Esophagus squamous epithelium (tissue), 5 donors: ENCODE measurements at regions not wholly inside any gene's neighbourhood (a gene's known extent, or its start where the extent isn't known, plus 50 kb on each side); places are given as distances from the start of the nearest gene placed in this dataset.

ENCODE experiments used
- DNase-seq: peaks from one replicate; lab custom pipeline; 2025; lab: John Stamatoyannopoulos, UW
- H3K27ac ChIP-seq, 4 donors: fragments of 200-600 bp; sonication (generic); one replicate each; pipeline ENCODE4 v1.5.1; 2016 to 2019; ENCODE audit warnings: mild to moderate bottlenecking in 1 of 4
- H3K27me3 ChIP-seq, 4 donors: fragments of 200-600 bp; sonication (generic); 1 replicate in 3 of 4; 2 replicates in 1 of 4; pipeline versions ENCODE4 v1.5.1 to v1.6.0; 2017 to 2021; ENCODE audit warnings: antibody characterized with exemption in 1 of 4
- H3K36me3 ChIP-seq, 3 donors: fragments of 200-600 bp; sonication (generic); one replicate each; pipeline ENCODE4 v1.5.1; 2016 to 2019
- H3K4me1 ChIP-seq, 3 donors: fragments of 200-600 bp; sonication (generic); one replicate each; pipeline ENCODE4 v1.5.1; 2017 to 2019
- H3K4me3 ChIP-seq, 4 donors: fragments of 200-600 bp; sonication (generic); 1 replicate in 3 of 4; 2 replicates in 1 of 4; pipeline ENCODE4 v1.5.1; 2016 to 2019; ENCODE audit warnings: mild to moderate bottlenecking in 2 of 4, moderate library complexity in 1 of 4
- H3K9me3 ChIP-seq, 3 donors: fragments of 200-600 bp; sonication (generic); one replicate each; pipeline ENCODE4 v1.5.1; 2016 to 2019
- POLR2A ChIP-seq, 4 donors: fragments of 450-650 bp; IDR thresholded peaks; one replicate each; pipeline ENCODE4 v1.6.1; 2017; ENCODE audit warnings: antibody characterized with exemption in 4 of 4, mild to moderate bottlenecking in 4 of 4, moderate library complexity in 3 of 4
- WGBS, 2 donors: methylation state at CpG; one replicate each; pipeline ENCODE4 v1.1.5; 2018; 5-methylcytosine and 5-hydroxymethylcytosine counted together
- intact Hi-C: fragments of 100-400 bp; cut with DNase I; formaldehyde crosslinking; loops from one replicate; pipeline ENCODE4 v1.15.0; 2022
- TF ChIP-seq, protein P1 (sequence below), 6 experiments: fragments of 450-650 bp in 4 of 6; fragments of 200-600 bp in 2 of 6; sonication (generic) in 2 of 6; IDR thresholded peaks; one replicate each; pipeline ENCODE4 v1.5.1; 2016 to 2019; ENCODE audit warnings: antibody characterized with exemption in 6 of 6, mild to moderate bottlenecking in 4 of 6, moderate library complexity in 4 of 6
- donor health status: DM: yes; HTN: yes; CAD: no.

DNA sequence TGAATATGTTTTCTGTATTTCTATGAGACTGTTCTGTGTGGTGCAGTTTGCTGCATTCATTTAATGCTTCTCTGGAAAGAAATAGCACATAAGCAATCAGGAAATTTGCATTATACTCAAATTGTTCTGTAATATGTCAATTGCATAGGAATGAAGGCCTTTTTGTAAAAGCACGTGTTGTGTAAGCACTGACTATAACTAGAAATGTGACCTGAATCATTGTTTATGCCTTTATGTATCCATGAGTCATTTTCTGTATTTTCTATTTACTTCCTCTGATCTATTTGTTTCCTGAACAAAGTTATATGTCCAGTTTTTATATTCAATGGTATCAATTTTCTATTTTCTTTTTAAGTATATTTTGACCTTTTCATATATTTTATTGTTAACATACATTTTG lies 1455.3 kb downstream of the GRIK2 start:
- no peaks in the 10 kb centered on the region for H3K36me3 ChIP-seq
- 38 to 59% methylated on average over 1 of the region's 1 CpG for WGBS, 2 donors
- H3K27me3 ChIP-seq, result no peaks in the 10 kb centered on the region
- H3K4me1 ChIP-seq, result no peaks in the 10 kb centered on the region
- no peaks in the 10 kb centered on the region for H3K9me3 ChIP-seq
- DNase-seq, result no peak
- H3K27ac ChIP-seq, result no peak overlapping the region
- intact Hi-C loops, result no loop called here
- no peak overlapping the region for H3K4me3 ChIP-seq
- TF ChIP-seq, protein P1, sequence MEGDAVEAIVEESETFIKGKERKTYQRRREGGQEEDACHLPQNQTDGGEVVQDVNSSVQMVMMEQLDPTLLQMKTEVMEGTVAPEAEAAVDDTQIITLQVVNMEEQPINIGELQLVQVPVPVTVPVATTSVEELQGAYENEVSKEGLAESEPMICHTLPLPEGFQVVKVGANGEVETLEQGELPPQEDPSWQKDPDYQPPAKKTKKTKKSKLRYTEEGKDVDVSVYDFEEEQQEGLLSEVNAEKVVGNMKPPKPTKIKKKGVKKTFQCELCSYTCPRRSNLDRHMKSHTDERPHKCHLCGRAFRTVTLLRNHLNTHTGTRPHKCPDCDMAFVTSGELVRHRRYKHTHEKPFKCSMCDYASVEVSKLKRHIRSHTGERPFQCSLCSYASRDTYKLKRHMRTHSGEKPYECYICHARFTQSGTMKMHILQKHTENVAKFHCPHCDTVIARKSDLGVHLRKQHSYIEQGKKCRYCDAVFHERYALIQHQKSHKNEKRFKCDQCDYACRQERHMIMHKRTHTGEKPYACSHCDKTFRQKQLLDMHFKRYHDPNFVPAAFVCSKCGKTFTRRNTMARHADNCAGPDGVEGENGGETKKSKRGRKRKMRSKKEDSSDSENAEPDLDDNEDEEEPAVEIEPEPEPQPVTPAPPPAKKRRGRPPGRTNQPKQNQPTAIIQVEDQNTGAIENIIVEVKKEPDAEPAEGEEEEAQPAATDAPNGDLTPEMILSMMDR (IDR thresholded peaks at IDR 0.05), result no peak
- no peak for TF ChIP-seq POLR2A (IDR thresholded peaks at IDR 0.05)

DNA sequence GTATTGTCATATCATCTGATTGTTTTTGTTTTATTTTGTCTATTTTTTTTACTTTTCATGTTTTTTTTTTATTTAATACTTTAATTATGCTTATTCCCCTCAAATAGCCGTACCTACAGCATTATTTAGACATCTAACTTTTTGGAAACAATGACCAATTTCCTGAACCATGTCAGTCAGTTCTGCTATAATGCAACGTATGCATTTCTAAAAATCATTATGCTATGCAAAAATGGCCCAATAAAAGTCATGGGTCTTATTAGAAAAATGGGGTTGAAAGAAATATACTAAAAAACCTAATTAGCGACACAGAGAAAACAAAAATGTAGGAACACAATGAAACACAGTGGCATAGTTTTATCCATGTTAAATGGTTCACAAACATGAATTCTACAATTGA lies 1454.7 kb downstream of the GRIK2 start:
- no peaks in the 10 kb centered on the region for H3K36me3 ChIP-seq
- no peak overlapping the region for H3K27ac ChIP-seq
- WGBS, 2 donors, result 58 to 61% methylated on average over 3 of the region's 3 CpGs
- no peak for DNase-seq
- no peaks in the 10 kb centered on the region for H3K4me1 ChIP-seq
- no peak overlapping the region for H3K4me3 ChIP-seq
- intact Hi-C loops, result no loop called here
- no peaks in the 10 kb centered on the region for H3K9me3 ChIP-seq
- H3K27me3 ChIP-seq, result no peaks in the 10 kb centered on the region
- TF ChIP-seq POLR2A (IDR thresholded peaks at IDR 0.05), result no peak

DNA sequence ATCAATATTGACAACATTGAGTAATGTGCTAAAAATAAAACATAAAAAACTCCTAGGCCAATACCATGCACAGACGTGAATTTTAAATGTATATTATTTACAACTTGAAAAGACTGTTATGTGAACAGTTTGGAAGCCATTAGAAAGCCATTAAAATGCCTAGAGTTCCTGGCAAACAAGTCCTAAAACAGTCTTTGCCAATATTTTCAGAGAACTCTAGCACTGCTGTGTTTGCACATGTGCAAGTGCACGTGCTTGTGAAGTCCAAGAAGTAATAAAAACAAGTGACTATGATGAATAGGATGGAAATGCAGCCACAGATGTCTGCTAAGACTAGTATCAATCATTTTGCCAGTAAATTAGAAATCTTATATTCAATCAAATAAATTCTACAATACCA lies 1447.6 kb downstream of the GRIK2 start:
- TF ChIP-seq, protein P1 (IDR thresholded peaks at IDR 0.05), result no peak
- no peak for TF ChIP-seq POLR2A (IDR thresholded peaks at IDR 0.05)
- no peaks in the 10 kb centered on the region for H3K36me3 ChIP-seq
- H3K4me1 ChIP-seq, result no peaks in the 10 kb centered on the region
- no peak overlapping the region for H3K4me3 ChIP-seq
- no peak for DNase-seq
- H3K9me3 ChIP-seq, result no peaks in the 10 kb centered on the region
- H3K27ac ChIP-seq, result no peak overlapping the region
- WGBS, 2 donors, result 28 to 30% methylated on average over 2 of the region's 2 CpGs
- intact Hi-C loops, result no loop called here
- H3K27me3 ChIP-seq, result no peaks in the 10 kb centered on the region

DNA sequence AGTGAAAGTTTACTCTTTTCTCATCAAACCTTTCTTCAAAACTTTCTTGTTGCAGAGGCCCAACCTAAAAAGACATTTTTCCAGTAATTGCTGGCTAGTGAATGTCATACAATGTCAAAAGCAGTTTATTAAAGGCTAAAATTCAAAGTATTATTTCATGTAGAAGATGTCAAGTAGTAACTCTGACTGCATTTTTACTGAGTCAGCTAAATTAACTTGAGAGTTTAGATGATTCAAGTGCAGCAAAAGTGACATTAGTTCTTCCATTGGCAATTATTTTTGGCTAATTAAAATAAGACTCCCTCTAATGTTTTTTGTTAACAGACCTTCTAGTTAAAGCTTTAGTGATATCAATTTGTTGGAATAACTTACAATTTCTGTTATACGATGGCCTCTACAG lies 1438.5 kb downstream of the GRIK2 start:
- no peak for DNase-seq
- no peak overlapping the region for H3K27ac ChIP-seq
- WGBS, 2 donors, result 79 to 92% methylated on average over 1 of the region's 1 CpG
- no peak overlapping the region for H3K4me3 ChIP-seq
- no peaks in the 10 kb centered on the region for H3K4me1 ChIP-seq
- H3K27me3 ChIP-seq, result no peaks in the 10 kb centered on the region
- TF ChIP-seq, protein P1 (IDR thresholded peaks at IDR 0.05), result no peak
- TF ChIP-seq POLR2A (IDR thresholded peaks at IDR 0.05), result no peak
- H3K9me3 ChIP-seq, result peaks cover 0 to 4% (median 3%) of the 10 kb centered on the region in 3 donors
- intact Hi-C loops, result no loop called here
- H3K36me3 ChIP-seq, result no peaks in the 10 kb centered on the region

DNA sequence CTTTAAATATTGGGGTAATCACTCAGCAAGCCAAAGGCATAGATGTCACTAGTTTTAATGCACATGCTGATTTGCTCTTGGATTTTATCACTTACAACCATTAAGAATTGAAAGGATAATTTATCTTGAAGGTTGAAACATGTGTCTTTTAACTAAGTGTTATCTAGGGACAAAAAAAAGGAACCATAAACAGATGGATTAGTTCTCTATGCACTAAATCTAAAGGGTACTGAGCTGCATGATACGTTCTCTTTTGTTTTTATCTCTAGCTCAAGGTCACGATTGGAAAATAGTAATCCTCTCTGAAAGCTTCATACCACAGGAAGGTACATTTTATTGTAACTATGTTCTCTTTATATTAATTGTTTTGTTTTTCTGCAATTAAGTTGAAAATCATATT lies 1426.6 kb downstream of the GRIK2 start:
- H3K27me3 ChIP-seq, result no peaks in the 10 kb centered on the region
- H3K9me3 ChIP-seq, result no peaks in the 10 kb centered on the region
- no peak for DNase-seq
- no peak overlapping the region for H3K4me3 ChIP-seq
- no peak overlapping the region for H3K27ac ChIP-seq
- WGBS, 2 donors, result 58 to 65% methylated on average over 2 of the region's 2 CpGs
- no peaks in the 10 kb centered on the region for H3K36me3 ChIP-seq
- no peak for TF ChIP-seq POLR2A (IDR thresholded peaks at IDR 0.05)
- TF ChIP-seq, protein P1 (IDR thresholded peaks at IDR 0.05), result no peak
- intact Hi-C loops, result no loop called here
- H3K4me1 ChIP-seq, result no peaks in the 10 kb centered on the region

DNA sequence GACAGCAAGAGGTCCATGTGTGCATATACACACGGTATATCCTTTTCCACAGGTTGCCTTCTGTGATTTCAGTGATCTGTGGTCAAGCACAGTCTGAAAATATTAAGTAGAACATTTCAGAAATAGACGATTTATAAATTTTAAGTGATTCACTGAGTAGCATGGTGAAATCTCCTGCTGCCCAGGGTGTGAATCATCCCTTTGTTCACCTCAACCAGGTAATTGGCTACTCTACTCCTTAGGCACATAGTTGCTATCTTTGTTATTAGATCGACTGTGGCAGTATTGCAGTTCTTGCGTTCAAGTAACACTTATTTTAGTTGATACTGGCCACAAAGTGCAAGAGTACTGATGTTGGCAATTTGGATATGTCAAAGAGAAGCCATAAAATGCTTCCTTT lies 1421.7 kb downstream of the GRIK2 start:
- no peaks in the 10 kb centered on the region for H3K36me3 ChIP-seq
- H3K9me3 ChIP-seq, result no peaks in the 10 kb centered on the region
- H3K27ac ChIP-seq, result no peak overlapping the region
- TF ChIP-seq POLR2A (IDR thresholded peaks at IDR 0.05), result no peak
- TF ChIP-seq, protein P1 (IDR thresholded peaks at IDR 0.05), result no peak
- intact Hi-C loops, result no loop called here
- H3K27me3 ChIP-seq, result no peaks in the 10 kb centered on the region
- H3K4me1 ChIP-seq, result no peaks in the 10 kb centered on the region
- WGBS, 2 donors, result 69 to 82% methylated on average over 4 of the region's 4 CpGs
- no peak overlapping the region for H3K4me3 ChIP-seq
- no peak for DNase-seq
